ENCODE measurements at regions not wholly inside any gene's neighbourhood (a gene's known extent, or its start where the extent isn't known, plus 50 kb on each side); places are given as distances from the start of the nearest gene placed in this dataset.
"Not testable (repeated sequence)": the region's sequence is repeated elsewhere in the genome, so short reads cannot be mapped to it uniquely, and the experiment has no call there.

DNA sequence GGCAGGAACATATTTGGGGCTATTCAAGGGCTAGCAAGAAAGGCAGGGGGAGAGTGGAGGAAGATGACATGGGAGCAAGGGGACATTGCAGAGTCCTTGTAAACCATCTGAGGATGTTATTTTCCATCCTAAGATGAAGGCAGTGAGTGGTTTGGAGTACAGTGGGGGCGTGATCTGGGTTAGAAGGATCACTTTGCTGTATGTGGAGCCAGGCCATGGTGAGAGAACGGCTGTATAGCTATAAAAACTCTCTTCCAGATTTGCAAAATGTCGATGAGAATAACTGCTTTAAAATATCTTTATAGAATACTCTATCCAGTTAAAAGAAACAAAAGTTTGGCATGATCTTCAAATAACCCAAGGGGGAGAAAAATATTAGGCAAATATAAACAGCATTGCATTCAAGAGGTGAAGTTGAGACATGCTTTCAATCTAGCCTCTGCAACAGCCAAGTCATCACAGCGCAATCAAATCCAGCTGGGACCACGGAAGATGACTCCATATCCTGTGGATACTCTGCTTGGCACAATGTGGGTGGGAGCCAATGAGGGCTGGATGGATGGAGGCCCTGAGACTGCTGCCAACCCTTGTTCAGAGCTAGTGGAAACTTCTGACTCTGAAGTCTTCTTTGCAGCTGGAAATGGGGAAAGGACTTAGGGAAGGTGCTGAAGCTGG lies 111.5 kb upstream of the BASP1 start:
- peaks cover 15% of the 10 kb centered on the region for H3K4me1 ChIP-seq (ENCODE audit: control insufficient read depth, insufficient read depth, low read length, unreplicated experiment)
- H3K36me3 ChIP-seq (ENCODE audit: insufficient read depth, low read length), result no peaks in the 10 kb centered on the region
- H3K27me3 ChIP-seq (ENCODE audit: insufficient read depth, low read length), result no peaks in the 10 kb centered on the region
- no peaks in the 10 kb centered on the region for H3K79me2 ChIP-seq (ENCODE audit: control insufficient read depth, insufficient read depth, low read length, unreplicated experiment)
- peak overlapping the region; percentile 46 for H3K27ac ChIP-seq (ENCODE audit: low read depth, low read length)
- peak overlapping the region; percentile 75 for H2AFZ ChIP-seq (ENCODE audit: low read length, unreplicated experiment)
- no peak overlapping the region for H3K4me3 ChIP-seq (ENCODE audit: low read depth, low read length)

DNA sequence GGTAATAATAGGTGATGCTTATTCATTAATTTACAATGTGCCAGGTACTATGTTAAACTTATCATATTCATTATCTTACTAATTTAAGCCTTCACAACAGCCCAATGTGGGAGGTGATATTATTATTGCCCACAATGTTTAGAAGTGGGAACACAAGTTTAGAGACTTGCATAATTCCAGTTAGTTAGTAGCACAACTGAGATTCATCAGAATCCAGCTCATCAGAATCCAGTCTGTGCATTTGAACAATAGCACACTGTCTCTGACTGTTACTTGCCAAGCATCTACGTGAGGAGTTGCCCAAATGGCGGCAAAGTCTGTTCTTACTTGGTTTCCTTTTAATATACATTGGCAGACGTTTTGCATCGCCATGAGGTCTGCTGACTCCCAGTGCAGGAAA lies 110.9 kb upstream of the BASP1 start:
- H3K36me3 ChIP-seq (ENCODE audit: insufficient read depth, low read length), result no peaks in the 10 kb centered on the region
- H3K79me2 ChIP-seq (ENCODE audit: control insufficient read depth, insufficient read depth, low read length, unreplicated experiment), result no peaks in the 10 kb centered on the region
- peaks cover 15% of the 10 kb centered on the region for H3K4me1 ChIP-seq (ENCODE audit: control insufficient read depth, insufficient read depth, low read length, unreplicated experiment)
- peak overlapping the region; percentile 46 for H3K27ac ChIP-seq (ENCODE audit: low read depth, low read length)
- H3K4me3 ChIP-seq (ENCODE audit: low read depth, low read length), result no peak overlapping the region
- H3K27me3 ChIP-seq (ENCODE audit: insufficient read depth, low read length), result no peaks in the 10 kb centered on the region
- H2AFZ ChIP-seq (ENCODE audit: low read length, unreplicated experiment), result peak overlapping the region; percentile 75

- H3K79me2 ChIP-seq (ENCODE audit: control insufficient read depth, insufficient read depth, low read length, unreplicated experiment); H3K27me3 ChIP-seq (ENCODE audit: insufficient read depth, low read length); H3K4me3 ChIP-seq (ENCODE audit: low read depth, low read length); H2AFZ ChIP-seq (ENCODE audit: low read length, unreplicated experiment); H3K36me3 ChIP-seq (ENCODE audit: insufficient read depth, low read length); H3K27ac ChIP-seq (ENCODE audit: low read depth, low read length): not testable (repeated sequence)
- H3K4me1 ChIP-seq (ENCODE audit: control insufficient read depth, insufficient read depth, low read length, unreplicated experiment), result peaks cover 20% of the 10 kb centered on the region
Measured at GRCh38 chr5:17112091-17112716, 105.2 kb upstream of the BASP1 start.

DNA sequence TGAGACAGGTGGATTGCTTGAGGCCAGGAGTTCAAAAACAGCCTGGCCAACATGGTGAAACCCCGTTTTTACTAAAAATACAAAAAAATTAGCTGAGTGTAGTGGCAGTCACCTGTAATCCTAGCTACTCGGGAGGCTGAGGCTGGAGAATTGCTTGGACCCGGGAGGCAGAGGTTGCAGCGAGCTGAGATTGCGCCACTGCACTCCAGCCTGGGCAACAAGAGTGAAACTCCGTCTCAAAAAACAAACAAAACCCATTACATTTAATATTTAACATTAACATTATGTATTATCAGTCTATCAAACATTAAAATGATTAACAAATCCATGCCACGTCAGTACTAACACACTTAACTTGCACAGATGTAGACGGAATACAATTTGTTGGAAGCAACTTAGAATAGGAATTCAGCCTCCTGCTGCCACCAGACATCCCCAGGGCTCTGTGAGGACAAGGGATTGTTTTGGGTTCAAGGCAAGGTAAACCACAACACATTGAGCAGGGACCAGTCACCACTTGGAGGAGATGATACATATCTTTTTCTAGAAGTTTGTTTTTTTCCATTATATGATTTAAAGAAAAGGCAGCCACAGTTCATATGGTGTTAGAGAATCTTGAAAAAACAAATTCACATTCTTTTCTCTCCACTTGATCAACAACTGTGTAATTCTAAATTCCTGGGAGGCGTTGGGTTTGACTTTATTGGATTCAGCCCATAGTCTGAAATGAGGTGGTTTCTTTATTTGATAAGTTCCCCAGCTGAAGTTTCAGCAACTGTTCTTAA lies 104.1 kb upstream of the BASP1 start:
- H3K27ac ChIP-seq (ENCODE audit: low read depth, low read length), result peak overlapping the region; percentile 89
- H3K27me3 ChIP-seq (ENCODE audit: insufficient read depth, low read length), result no peaks in the 10 kb centered on the region

DNA sequence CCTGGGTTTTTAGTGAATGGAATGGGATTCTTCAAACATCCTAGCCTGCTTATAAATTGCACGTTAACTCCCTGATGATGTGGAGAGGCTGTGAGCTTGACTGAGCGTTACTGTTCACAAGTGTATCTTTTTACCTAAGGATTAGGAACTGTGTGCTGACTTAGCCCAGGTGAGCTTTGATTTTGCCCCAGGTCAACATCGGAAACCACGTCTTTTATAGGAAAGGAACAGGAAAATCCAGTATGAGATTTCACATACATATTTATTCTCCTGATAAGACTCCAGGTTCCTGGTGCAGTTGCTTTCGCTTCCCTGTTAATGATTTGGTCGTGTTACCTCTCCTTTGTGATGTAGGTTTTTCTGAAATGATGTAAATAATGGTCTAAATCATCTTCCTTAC lies 103.2 kb upstream of the BASP1 start:
- Histone ChIP-seq H2AFZ (ENCODE audit: low read length, unreplicated experiment) (peak overlapping the region; percentile 81), H3K27ac (ENCODE audit: low read depth, low read length) (peak overlapping the region; percentile 89), H3K79me2 (ENCODE audit: control insufficient read depth, insufficient read depth, low read length, unreplicated experiment) (no peaks in the 10 kb centered on the region), H3K4me3 (ENCODE audit: low read depth, low read length) (peak overlapping the region; percentile 57), H3K27me3 (ENCODE audit: insufficient read depth, low read length) (no peaks in the 10 kb centered on the region), H3K36me3 (ENCODE audit: insufficient read depth, low read length) (no peaks in the 10 kb centered on the region), H3K4me1 (ENCODE audit: control insufficient read depth, insufficient read depth, low read length, unreplicated experiment) (peaks cover 28% of the 10 kb centered on the region)

More for the DNA sequence above, 104.1 kb upstream of the BASP1 start:
- H2AFZ ChIP-seq (ENCODE audit: low read length, unreplicated experiment), result peak overlapping the region; percentile 81
- H3K36me3 ChIP-seq (ENCODE audit: insufficient read depth, low read length), result no peaks in the 10 kb centered on the region
- peak overlapping the region; percentile 57 for H3K4me3 ChIP-seq (ENCODE audit: low read depth, low read length)
- H3K4me1 ChIP-seq (ENCODE audit: control insufficient read depth, insufficient read depth, low read length, unreplicated experiment), result peaks cover 23% of the 10 kb centered on the region
- no peaks in the 10 kb centered on the region for H3K79me2 ChIP-seq (ENCODE audit: control insufficient read depth, insufficient read depth, low read length, unreplicated experiment)

DNA sequence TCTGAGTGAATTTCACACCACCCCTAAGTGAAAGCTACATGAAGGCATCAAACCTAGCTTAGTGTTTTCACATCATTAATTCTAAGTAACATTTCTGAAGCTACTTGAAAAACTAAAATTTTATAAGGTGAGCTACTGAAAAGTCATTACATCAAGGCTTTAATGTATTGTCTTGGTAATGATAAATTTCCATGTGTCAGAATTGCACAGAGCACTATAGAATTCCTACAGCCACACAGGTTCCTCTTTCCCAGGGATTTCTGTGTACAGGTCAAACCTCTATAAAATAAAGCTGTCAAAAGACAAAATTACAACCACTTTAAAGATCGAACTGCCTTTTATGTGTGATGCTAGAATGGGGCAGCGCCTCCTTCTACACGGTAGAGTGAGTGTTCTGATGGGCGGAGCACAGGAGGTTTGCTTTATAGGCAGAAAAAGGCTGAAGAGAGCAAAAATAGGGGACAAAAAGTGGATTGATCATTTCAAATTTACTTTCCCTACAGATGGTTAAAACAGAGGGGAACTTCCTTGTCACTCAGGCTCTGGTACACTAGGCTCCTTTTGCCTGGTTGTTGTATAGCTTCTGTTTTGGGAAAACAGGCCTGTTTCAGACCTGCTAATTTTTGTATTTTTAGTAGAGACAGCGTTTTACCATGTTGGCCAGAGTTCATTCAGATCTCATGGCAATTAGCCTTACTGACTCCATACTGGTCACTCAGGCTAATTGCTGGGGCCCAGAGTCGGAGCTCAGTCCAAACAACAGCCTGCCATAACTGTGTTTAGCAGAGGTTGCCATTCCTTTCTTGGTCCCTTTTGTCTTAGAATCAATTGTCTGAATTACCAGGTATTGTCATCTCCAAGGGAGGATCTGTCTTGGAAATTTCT lies 102.5 kb upstream of the BASP1 start:
- peak overlapping the region; percentile 57 for H3K4me3 ChIP-seq (ENCODE audit: low read depth, low read length)
- peaks cover 28% of the 10 kb centered on the region for H3K4me1 ChIP-seq (ENCODE audit: control insufficient read depth, insufficient read depth, low read length, unreplicated experiment)
- peak overlapping the region; percentile 89 for H3K27ac ChIP-seq (ENCODE audit: low read depth, low read length)
- peak overlapping the region; percentile 81 for H2AFZ ChIP-seq (ENCODE audit: low read length, unreplicated experiment)
- H3K36me3 ChIP-seq (ENCODE audit: insufficient read depth, low read length), result no peaks in the 10 kb centered on the region
- no peaks in the 10 kb centered on the region for H3K79me2 ChIP-seq (ENCODE audit: control insufficient read depth, insufficient read depth, low read length, unreplicated experiment)
- no peaks in the 10 kb centered on the region for H3K27me3 ChIP-seq (ENCODE audit: insufficient read depth, low read length)

DNA sequence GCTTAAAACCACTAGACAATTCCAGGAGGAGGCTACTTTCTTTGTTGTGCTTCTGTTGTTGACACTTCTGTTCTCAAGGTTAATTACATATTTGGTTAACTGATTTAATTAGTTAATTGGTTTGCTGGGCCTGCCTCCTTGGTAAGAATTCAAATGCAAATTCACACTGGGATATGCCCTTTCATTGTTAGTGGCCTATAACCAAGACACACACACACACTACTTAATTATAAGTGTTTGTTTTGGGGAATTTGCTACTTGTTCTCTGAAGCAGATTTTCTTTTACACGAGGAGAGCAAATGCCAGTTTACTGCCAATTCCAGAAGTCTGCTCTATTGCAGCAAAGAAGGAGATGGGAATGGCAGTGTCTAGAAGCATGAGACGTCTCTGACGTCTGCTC lies 101.6 kb upstream of the BASP1 start:
- Histone ChIP-seq H3K27ac (ENCODE audit: low read depth, low read length) (no peak overlapping the region), H3K4me1 (ENCODE audit: control insufficient read depth, insufficient read depth, low read length, unreplicated experiment) (peaks cover 28% of the 10 kb centered on the region), H3K79me2 (ENCODE audit: control insufficient read depth, insufficient read depth, low read length, unreplicated experiment) (no peaks in the 10 kb centered on the region), H3K36me3 (ENCODE audit: insufficient read depth, low read length) (no peaks in the 10 kb centered on the region), H2AFZ (ENCODE audit: low read length, unreplicated experiment) (no peak overlapping the region), H3K27me3 (ENCODE audit: insufficient read depth, low read length) (no peaks in the 10 kb centered on the region), H3K4me3 (ENCODE audit: low read depth, low read length) (no peak overlapping the region)

DNA sequence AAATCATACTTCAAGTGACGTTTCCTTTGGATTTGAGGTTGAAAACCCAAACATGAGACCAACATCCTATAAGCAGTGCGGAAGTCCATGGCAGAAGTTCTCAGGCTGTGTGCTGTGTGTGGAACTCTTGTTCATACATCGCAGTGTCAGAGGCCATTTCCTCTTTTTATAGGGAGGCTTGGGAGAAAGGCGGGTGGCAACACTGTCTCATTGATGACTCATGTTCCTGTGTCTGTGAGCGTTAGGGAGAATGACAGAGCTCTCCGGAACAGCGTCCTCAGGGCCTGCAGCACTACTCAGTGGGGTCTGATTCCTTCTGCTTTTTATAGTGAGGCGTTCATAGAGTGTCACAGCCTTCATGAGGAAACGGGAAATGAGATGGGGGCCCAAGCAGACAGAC lies 98.8 kb upstream of the BASP1 start:
- H3K36me3 ChIP-seq (ENCODE audit: insufficient read depth, low read length), result no peaks in the 10 kb centered on the region
- peaks cover 30% of the 10 kb centered on the region for H3K4me1 ChIP-seq (ENCODE audit: control insufficient read depth, insufficient read depth, low read length, unreplicated experiment)
- no peak overlapping the region for H3K4me3 ChIP-seq (ENCODE audit: low read depth, low read length)
- peak overlapping the region; percentile 11 for H2AFZ ChIP-seq (ENCODE audit: low read length, unreplicated experiment)
- peak overlapping the region; percentile 88 for H3K27ac ChIP-seq (ENCODE audit: low read depth, low read length)
- H3K79me2 ChIP-seq (ENCODE audit: control insufficient read depth, insufficient read depth, low read length, unreplicated experiment), result no peaks in the 10 kb centered on the region
- no peaks in the 10 kb centered on the region for H3K27me3 ChIP-seq (ENCODE audit: insufficient read depth, low read length)

DNA sequence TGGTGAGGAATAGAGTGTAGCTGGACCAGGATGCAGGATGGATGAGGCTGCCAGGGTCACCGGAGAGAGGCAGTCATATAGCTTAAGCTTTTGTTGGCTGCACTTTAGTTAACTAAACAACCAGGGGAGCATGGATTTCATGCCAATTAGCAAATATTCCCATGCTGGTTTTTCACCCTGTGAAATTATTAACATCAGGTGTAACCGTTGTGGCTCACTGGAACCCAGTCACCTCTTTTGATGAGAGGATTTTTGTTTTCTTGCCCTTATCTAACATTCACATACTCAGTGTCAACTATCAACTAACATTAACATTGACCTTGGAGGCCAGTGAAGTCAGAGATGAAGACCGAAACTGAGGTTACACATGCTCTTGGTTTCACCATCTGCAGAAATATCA lies 97.2 kb upstream of the BASP1 start:
- no peaks in the 10 kb centered on the region for H3K27me3 ChIP-seq (ENCODE audit: insufficient read depth, low read length)
- H3K4me1 ChIP-seq (ENCODE audit: control insufficient read depth, insufficient read depth, low read length, unreplicated experiment), result peaks cover 22% of the 10 kb centered on the region
- H3K36me3 ChIP-seq (ENCODE audit: insufficient read depth, low read length), result no peaks in the 10 kb centered on the region
- H3K79me2 ChIP-seq (ENCODE audit: control insufficient read depth, insufficient read depth, low read length, unreplicated experiment), result no peaks in the 10 kb centered on the region
- no peak overlapping the region for H3K4me3 ChIP-seq (ENCODE audit: low read depth, low read length)
- no peak overlapping the region for H2AFZ ChIP-seq (ENCODE audit: low read length, unreplicated experiment)
- H3K27ac ChIP-seq (ENCODE audit: low read depth, low read length), result 0 out of 2 replicates have a peak overlapping the region, but pooled peaks have one; percentile 88

- Histone ChIP-seq H2AFZ (ENCODE audit: low read length, unreplicated experiment) (no peak overlapping the region), H3K79me2 (ENCODE audit: control insufficient read depth, insufficient read depth, low read length, unreplicated experiment) (no peaks in the 10 kb centered on the region), H3K27me3 (ENCODE audit: insufficient read depth, low read length) (no peaks in the 10 kb centered on the region), H3K36me3 (ENCODE audit: insufficient read depth, low read length) (no peaks in the 10 kb centered on the region), H3K4me1 (ENCODE audit: control insufficient read depth, insufficient read depth, low read length, unreplicated experiment) (peaks cover 17% of the 10 kb centered on the region), H3K4me3 (ENCODE audit: low read depth, low read length) (no peak overlapping the region), H3K27ac (ENCODE audit: low read depth, low read length) (no peak overlapping the region)
Measured at GRCh38 chr5:17121776-17122175, 95.7 kb upstream of the BASP1 start.

Data from ACC112 (cell line).